GM18498 (cell line): ENCODE measurements at regions not wholly inside any gene's neighbourhood (a gene's known extent, or its start where the extent isn't known, plus 50 kb on each side); places are given as distances from the start of the nearest gene placed in this dataset.

Source experiments
- ATAC-seq: cut with Tn5 transposase; IDR thresholded peaks from one replicate; pipeline ENCODE4 v1.9.1; 2021; ENCODE audit warnings: mild to moderate bottlenecking, moderate library complexity; ENCODE audit not compliant: unreplicated experiment

DNA sequence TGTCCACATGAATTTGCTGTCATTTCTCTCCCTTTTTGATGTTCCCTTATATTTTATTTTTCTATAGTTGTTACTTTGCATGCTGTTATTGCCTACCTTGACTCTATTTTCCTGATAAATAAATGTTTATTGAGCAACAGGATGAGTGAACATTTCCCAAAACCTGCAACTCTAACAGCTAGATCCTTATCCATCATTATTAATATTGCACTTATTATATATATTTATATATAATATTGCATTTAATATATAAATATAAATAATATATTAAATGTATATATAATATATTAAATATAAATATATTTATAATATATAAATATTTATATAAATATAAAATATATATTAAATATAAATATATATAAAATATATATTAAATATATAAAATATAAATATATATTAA, 436.1 kb upstream of the MMADHC start:
- ATAC-seq: no peak

DNA sequence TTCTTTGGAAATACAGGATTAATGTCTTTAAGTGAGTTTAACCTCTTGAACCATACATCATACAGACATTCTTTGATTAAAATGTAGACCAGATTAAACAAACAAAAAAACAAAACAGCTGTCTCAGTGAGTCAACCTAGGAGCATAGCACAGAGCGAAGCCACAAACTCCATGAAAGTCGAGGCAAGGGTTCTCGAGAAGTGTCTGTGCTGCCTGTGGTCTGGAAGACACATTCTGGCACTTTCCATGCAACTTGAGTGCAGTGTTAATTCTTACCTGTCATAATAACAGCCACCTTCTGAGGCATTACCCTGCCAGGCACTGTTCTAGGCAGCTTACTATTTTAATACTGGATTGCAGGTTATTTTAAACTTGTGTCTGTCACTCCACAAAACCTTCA, 435.5 kb upstream of the MMADHC start:
- ATAC-seq: no peak

DNA sequence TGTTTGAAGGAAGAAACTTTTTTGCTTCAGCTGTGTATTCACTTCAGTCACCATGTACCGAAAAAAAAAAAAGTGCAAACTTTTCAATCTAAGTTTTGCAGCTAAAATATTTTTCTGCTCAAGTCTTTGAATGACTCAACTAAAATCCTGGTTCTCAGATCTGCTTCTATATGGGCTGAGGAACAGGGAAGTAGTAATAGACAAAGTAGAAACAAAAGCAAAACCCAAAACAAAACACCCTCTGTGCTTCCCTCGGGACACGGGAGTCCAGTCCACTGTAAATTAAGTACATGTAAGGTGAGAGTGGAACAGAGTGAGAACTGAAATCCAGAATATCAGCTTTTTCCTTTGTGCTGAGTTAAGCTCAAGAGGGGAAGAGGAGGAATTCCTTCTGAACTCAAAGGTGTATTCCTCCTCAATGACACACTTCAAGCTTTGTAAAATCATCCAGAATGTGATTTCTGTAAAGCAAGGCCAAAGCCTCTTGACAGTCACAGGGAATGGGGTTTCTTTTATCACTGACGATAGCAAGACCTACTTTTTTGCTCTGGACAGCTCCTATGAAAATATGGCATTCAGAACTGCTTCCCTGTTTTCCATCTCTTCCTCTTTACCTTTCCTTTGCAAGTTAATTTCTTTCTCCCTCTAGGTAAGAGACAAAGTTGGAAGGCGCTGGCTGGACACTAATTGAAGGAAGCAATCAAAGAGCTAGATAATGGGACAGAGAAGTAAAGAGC, 433.5 kb upstream of the MMADHC start:
- no peak for ATAC-seq

DNA sequence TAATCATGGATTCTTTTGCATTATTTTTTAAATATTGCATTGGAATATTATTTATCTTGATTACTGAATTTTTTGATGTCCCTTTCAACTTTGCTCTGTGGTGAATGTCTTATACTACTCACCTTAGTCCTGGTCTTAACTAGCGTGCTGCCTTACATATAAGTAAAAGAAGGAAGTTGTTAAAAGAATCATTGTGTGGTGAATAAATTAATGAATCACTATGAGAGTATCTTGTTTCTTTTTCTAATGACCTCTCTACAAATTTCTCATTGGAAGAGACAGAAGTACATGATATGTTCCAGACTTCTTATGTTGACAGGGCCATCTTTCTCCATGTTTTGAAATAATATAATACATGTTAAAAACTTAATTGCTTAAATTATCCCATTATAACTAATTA, 432.6 kb upstream of the MMADHC start:
- no peak for ATAC-seq

DNA sequence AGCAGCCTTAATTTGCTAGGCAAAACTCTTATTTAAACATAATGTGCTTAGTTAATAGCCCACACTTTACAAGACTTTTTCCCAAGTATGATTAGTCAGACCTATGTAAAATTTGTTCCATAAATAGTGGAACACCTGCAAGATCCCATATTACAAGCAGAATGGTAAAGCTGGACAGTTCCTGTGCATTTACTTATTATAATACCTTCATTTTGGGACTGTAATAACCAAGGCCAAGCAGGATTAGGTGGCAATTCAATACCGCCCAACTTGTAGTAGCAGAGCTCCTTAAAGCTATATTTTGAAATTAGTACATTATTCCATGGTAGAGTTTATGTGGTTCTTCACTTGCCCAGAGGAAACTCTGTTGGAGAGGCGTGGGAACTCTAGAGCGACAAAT, 431.5 kb upstream of the MMADHC start:
- no peak for ATAC-seq

DNA sequence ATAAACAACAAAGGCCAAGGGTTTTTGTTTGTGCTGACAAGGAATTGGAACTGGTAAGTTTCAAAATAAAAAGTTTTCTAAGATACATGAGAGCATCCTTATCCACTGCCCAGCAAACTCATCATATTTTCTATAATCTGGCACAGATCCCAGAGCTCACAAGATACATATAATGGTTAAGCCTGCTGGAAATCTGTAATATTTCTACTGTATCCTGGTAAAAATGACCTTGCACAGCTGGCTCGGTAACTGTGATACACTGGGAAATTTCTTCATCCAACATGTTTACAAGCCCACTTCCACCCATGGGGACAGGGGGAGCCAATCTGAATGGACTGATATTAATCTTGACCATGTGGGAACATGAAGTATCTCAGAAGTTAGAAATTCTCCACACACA, 425.4 kb upstream of the MMADHC start:
- ATAC-seq: no peak

DNA sequence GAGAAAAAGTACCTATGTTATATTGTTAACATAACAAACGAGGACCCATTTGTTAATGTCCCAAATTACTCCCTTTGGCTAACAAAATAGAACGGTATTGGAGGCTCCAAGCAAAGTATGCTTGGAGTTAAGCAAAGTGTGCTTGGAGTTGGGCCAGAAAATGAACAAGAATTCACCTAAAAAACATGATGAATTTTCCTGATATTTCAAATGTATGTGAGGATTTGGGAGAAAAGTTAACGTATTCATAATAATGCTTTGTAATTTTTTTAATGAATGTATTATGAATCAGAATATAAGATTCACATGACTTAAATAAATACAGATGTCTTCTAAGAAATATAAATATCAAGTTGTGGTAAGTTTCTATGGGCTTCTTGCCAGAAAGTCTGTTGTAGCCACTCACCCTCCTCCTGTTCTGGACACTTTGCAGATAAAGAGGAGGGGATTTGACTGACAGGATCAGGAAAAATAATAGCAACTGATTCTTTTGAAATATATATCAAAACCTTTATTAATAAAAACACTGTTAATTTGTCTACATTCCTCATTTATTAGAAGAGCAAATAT, 423.7 kb upstream of the MMADHC start:
- no peak for ATAC-seq

DNA sequence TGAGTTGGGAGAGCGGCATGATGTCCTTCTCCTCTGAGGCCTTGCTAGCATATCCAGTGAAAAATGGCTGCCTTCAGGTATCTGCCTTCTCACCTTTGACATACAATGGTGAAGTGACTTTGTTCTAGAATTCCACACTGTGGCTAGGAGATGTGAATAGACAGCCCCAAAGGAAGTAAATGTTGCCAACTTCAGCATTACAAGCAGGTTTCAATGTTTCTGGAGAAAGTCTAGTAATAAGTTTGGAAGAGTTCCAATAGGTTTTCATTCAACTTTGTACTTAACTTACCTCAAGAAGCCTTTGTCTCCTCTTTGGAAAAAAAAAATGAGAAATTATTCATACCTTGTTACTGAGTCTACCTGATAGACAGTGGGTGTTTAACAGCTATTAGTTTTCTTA, 421.3 kb upstream of the MMADHC start:
- no peak for ATAC-seq

DNA sequence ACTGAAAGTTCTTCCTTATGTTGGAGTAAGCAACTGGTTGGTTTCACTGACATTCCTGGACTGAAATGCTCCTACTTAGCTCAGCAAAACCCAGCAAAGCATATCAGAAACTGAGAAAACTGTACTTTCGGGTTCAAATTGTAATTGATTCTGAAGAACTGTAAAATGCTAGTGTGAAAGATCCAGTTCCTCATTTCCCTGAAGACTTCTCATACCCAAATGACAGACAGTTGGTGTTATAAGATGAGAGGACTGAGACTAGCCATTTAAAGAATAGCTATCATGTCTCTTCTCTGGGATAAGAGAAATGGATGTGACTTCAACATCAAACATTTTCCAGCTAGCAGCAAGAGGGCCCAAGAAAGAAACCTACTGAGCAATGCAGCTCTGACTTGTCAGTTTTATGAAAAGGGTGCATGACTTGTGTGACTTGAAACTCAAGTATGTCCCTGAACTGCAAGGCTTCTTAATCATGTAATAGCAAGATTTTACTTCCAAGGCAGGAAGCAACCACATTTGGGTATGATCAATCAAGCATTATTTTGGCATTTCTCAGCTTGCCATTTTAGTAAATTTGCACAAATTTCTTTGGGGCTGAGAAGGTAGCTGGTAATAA, 420.3 kb upstream of the MMADHC start:
- ATAC-seq: peak; percentile 74

DNA sequence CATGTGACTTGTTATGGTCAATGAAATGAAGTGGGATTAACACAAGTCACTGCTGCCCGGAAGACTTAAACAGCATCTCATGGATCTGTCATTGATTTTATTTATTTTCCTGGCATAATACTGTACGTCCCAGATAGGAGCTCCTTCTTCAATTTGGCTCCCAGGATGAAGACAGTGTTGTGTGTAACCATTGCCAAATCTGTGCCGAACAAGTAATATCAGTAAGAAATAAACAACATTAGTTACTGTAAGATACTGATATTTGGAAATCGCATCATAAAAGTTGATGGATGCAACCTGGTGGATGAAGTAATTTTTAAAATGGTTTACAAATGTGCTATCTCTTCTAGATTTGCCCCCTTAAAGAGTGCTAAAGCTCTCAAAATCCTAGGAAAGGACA, 419.0 kb upstream of the MMADHC start:
- ATAC-seq: no peak

DNA sequence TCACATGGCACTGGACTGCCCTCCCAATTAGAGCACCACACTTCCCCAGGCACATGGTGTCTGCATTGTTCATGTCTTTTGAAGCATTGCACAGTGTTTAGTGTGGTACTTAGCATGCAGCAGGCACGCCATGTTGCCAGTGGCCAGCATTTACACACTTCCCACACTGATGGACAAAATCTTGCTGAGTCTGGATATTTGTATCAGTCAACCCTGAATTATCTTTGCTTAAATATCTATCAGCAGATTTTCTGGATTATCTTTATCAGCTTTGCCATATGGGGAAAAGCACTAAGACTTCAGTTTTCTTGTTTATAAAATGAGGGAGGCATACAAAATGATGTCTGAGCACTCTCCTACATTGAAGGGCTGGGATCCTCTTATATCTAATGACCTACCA, 416.0 kb upstream of the MMADHC start:
- no peak for ATAC-seq

DNA sequence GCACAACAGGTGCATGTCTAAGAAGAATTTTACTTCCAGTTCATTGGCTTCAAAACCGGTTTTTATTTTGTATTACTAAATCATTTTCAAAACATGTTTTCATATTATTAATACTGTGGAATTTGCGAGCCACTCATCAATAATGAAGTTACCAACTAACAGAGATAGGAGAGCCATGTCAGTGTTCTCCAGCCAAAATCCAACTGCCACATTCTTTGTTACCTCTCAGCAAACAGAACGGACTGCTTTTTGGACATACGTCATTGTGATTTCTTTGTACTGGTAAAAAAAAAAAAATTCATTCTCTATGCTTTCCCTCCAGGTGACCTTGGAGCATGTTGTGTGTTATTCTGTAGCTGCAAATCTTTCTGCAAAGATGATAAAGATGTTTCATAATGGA, 414.2 kb upstream of the MMADHC start:
- ATAC-seq: no peak

DNA sequence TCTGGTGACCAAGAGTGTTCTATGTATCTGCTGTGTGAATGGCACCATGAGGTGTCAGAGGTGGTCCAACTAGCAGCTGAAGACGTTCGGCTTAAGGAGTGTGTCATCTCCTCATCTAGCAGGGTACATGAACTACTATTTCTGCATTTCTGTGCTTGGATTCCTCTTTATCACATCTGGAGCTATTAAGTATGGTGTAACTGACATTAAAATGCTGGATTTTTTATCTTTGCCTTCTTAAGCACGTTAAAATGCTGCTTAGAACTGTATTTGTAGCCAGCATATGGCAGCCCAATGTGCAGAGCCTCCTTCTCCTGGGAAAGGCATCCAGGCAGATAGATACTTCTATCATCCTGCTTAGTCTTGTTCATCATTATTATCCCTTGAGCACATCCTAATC, 409.3 kb upstream of the MMADHC start:
- ATAC-seq: no peak

DNA sequence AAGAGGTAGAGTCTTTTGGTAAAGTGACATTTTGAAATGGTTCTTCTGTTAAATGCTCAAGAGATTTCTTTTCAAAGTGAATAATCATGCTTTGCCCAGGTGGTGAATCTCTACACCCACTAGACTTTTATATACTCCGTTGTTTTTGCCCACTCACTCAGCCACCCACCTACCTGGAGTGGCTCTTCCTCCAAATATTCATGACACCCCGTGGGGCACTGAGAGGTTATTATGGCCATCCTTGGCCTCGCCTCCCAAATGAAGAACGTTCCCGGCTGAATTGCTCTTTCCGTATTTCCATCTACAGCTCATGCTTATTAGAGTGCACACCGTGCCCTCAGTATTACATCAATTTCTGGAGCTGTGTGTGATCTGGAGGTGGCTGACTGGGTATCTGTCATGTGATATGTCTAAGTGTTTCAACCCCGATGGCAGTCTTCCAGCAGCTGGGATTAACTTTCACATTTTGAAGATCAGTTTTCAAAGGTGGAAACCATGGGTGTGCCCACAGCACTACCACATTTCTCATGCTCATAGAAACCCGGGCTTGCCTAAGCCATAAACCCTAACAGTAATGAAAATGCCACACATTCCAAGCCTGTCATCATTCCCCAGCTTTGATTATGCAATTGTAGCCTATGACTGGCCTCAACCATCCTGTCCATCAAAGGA, 406.6 kb upstream of the MMADHC start:
- ATAC-seq: no peak

DNA sequence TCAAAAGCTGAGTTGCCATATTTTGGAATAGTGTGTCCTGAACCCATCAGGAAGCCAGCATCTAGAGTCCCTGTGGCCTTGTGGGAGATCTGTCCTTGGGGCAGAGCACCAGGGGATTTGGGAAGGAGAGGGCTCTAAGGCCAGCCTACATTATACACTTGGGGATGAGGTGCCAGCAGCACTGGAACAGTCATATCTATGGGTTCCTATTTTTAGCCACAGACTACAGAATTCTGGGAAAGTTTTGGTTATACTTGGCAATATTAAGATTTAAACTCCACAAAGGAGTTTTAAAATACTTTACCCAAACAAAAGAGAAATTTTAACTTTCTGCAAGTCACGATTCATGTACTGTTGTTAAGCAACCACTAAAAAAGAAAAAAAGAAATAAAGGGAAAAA, 405.7 kb upstream of the MMADHC start:
- no peak for ATAC-seq

DNA sequence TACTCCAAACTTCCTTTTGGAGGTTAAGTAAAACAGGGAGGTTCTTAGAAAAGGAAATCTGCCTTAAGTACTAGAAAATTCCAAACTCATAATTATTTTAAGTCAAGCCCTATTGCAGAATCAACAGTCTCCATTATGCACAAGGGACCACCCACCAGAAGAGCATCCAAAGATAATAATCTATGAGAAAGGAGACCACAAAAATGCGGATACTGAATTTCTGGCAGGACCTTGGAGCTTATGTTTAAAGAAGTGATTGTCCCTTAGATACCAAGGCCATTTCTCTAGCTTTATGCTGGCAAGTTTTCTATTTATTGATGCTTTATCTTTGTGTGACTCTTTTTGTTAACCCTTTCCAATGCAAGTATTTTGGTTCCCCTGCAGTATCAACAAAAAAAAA, 404.0 kb upstream of the MMADHC start:
- no peak for ATAC-seq

DNA sequence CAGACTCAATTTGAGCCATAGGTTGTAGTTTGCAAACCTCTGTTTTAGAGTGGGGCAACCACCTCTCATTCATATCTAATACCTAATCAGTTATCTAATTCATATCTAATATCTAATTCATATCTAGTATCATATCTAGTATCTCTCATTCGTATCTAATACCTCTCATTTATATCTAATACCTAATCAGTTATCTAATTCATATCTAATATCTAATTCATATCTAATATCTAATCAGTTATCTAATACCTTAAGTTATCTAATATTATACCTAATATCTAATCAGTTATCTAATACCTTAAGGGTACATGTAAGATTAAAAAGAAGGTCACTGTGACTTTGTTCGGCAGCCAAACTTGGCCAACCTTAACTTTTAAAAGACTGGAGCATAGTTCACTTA, 403.4 kb upstream of the MMADHC start:
- ATAC-seq: no peak

DNA sequence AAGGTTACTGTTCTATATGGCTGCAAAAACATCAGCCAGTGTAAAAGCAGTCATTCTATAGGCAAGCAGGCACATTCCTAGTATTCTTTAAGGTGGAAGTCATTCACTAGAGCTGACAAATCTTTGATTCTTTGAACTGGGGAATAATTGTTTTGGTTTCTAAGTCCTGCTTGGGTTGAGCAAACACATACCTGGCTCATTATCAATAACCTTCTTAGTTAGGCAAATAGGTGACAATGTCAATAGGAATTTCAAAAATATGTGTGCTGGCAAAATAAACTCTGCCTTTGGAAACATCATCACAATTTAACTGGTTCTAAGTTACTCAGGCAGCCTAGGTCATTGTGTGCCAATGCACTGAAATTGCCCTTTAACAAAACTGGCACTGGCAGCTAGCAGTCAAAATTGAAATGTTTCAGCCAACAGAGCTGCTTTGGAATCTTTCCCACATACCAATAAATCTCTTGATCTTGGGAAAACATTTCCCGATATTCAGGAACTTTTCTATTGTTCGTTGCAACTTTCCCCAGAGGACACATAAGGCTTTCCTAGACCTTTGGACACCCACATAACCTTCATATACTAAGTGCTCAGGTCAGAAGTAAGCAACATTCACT, 402.0 kb upstream of the MMADHC start:
- no peak for ATAC-seq

DNA sequence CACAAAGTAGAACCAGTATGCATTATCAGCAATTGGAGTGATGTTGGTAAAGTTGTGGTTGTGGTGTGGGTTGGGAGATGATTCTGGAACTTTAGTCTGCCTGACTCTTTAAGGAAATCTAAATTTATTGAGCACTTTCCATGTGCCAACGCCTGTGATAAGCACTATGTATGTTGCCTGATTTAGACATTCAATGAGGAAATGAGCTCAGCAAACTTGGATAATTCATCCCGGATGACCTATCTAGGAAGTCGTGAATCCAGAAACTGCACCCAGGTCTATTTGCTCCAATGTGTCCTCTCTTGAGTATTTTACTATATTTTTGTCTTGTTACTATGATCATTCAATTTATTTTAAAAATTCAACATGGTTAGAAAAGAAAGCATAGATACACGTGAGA, 400.8 kb upstream of the MMADHC start:
- no peak for ATAC-seq

DNA sequence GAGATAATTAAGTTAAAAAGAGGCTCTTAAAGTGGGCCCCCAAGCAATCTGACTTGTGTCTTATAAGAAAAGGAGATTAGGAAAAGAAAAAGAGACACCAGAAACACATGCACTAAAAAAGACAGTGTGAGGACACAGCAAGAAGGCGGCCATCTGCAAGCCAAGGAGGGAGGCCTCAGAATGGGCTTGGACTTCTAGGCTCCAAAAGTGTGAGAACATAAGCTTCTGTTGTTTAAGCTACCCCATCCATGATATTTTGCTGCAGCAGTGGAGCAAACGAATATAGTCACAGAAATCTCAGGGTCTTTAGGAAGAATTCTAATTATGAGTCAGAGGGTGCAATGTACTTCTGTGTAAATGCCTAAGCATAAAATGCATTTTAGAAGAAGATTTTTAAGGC, 399.3 kb upstream of the MMADHC start:
- no peak for ATAC-seq

DNA sequence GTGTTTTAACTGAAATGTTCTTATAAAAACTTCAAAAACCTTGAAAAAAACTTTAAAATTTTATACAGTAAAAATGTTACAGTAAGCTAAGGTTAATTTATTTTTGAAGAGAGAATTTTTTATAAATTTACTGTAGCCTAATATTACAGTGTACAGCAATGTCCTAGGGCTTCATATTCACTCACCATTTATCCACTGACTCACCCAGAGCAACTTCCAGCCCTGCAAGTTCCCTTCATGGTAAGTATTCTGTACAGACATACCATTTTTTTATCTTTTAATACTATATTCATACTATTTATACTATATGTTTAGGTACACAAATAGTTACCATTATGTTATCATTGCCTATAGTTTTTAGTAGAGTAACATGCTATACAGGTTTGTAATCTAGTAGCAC, 396.7 kb upstream of the MMADHC start:
- ATAC-seq: no peak

DNA sequence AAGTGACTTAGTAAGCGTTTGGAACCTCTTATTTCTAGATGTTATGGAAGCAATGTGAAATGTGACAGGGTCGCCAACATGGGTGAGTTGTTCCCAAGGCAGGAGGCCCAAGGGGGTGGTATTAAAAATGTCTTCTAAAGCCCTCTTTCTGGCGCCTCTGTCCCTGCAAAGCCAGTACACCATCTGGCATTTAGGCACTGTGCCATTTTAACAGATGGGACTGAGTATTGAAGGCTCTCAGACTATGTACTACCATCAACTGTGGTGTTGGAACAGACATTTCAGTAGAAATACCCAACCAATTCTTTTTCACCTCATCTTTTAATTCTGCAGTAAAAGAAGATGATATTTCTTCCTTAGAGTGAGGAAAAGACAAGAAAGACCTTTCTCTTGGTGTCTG, 384.5 kb upstream of the MMADHC start:
- no peak for ATAC-seq
